ENCODE measurements at regions not wholly inside any gene's neighbourhood (a gene's known extent, or its start where the extent isn't known, plus 50 kb on each side); places are given as distances from the start of the nearest gene placed in this dataset.

DNA sequence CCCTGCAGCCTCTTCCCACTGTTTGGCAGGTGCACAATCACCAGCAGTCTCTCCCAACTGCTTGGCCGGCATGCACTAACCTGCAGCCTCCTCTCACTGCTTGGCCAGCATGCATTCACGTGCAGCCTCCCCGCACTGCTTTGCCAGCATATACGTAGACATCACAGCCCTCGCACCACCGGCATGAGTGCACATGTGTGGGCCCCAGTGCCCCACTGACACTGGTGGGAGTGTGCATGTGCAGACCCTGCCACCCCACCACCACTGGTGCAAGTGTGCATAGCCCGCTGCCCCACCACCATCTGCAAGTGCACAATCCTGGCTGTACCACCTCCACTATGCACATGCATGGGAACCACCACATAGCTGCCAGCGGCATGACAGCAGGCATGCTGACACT is 127.5 kb upstream of the SOX9 start:
- no TSS peak for BruUV-seq (replicated peaks)
- H3K27ac ChIP-seq (ENCODE audit: low read length) = no peak overlapping the region
- H3K4me2 ChIP-seq (ENCODE audit: low read length) = no peak overlapping the region
- no peaks in the 10 kb centered on the region for H3K27me3 ChIP-seq (ENCODE audit: low read length)
- no peak for TF ChIP-seq EZH2phosphoT487 (IDR thresholded peaks at IDR 0.05; ENCODE audit: borderline replicate concordance, low read length)
- TF ChIP-seq, protein P1, sequence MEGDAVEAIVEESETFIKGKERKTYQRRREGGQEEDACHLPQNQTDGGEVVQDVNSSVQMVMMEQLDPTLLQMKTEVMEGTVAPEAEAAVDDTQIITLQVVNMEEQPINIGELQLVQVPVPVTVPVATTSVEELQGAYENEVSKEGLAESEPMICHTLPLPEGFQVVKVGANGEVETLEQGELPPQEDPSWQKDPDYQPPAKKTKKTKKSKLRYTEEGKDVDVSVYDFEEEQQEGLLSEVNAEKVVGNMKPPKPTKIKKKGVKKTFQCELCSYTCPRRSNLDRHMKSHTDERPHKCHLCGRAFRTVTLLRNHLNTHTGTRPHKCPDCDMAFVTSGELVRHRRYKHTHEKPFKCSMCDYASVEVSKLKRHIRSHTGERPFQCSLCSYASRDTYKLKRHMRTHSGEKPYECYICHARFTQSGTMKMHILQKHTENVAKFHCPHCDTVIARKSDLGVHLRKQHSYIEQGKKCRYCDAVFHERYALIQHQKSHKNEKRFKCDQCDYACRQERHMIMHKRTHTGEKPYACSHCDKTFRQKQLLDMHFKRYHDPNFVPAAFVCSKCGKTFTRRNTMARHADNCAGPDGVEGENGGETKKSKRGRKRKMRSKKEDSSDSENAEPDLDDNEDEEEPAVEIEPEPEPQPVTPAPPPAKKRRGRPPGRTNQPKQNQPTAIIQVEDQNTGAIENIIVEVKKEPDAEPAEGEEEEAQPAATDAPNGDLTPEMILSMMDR (conservative IDR thresholded peaks at IDR 0.05; ENCODE audit: low read depth, low read length) = no peak
- no peaks in the 10 kb centered on the region for H4K20me1 ChIP-seq (ENCODE audit: low read length)
- ATAC-seq (no peak), DNase-seq (no peak)
- no peak overlapping the region for H2AFZ ChIP-seq (ENCODE audit: low read length)
- H3K9me2 ChIP-seq (replicated peaks; ENCODE audit: low read length) = no peaks in the 10 kb centered on the region
- no peaks in the 10 kb centered on the region for H3K36me3 ChIP-seq (ENCODE audit: low read depth, low read length)
- H3K9ac ChIP-seq (ENCODE audit: low read length) = no peak overlapping the region
- H3K79me2 ChIP-seq (ENCODE audit: low read length) = no peaks in the 10 kb centered on the region
- H3F3A ChIP-seq (ENCODE audit: low read length, unreplicated experiment) = no peaks in the 10 kb centered on the region
- intact Hi-C loops (cut with micrococcal nuclease) = no loop called here
- ChIA-PET POLR2A (ENCODE audit: unreplicated experiment) (no interaction called here), CTCF (no interaction called here)
- H3K4me1 ChIP-seq (ENCODE audit: insufficient read depth, low read length) = peaks cover 28% of the 10 kb centered on the region
- H3K4me3 ChIP-seq (ENCODE audit: low read length) = no peak overlapping the region
- H3K9me3 ChIP-seq (ENCODE audit: low read length) = no peaks in the 10 kb centered on the region

DNA sequence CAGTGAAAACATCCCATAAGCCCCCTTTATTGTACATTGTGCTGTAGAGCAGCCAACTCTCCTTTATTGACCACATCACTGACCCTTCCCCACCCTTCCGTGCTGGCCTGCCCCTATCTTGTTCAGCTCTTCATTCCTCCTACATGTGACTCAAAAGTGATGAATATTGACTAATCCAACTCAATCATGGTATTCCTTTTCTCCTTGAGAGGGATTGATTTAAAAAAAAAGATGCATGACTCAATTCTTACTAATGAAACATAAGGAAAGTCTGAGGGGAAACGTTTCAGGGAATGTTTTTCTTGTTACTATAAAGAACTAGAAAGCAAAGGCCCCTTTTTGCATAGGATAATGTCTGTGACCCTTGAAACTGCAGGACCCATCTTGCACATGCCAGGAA is 125.2 kb upstream of the SOX9 start:
- CTCF ChIA-PET = interaction anchor here (0.7 kb wide), 1 partner anchor 582 kb away, joined by 5 read pairs; no protein-coding TSS in a partner anchor
- Histone ChIP-seq H2AFZ (ENCODE audit: low read length) (peak overlapping the region; percentile 32; the same call in 1 of the 2 replicates), H3K9me3 (ENCODE audit: low read length) (no peaks in the 10 kb centered on the region), H3F3A (ENCODE audit: low read length, unreplicated experiment) (no peaks in the 10 kb centered on the region), H3K4me2 (ENCODE audit: low read length) (peak overlapping the region; percentile 51), H3K27ac (ENCODE audit: low read length) (peak overlapping the region; percentile 80), H3K4me3 (ENCODE audit: low read length) (no peak overlapping the region), H3K9me2 (replicated peaks; ENCODE audit: low read length) (no peaks in the 10 kb centered on the region), H3K79me2 (ENCODE audit: low read length) (no peaks in the 10 kb centered on the region), H3K27me3 (ENCODE audit: low read length) (no peaks in the 10 kb centered on the region), H3K4me1 (ENCODE audit: insufficient read depth, low read length) (peaks cover 21% of the 10 kb centered on the region), H3K9ac (ENCODE audit: low read length) (peak overlapping the region; percentile 44; the same call in 1 of the 2 replicates), H3K36me3 (ENCODE audit: low read depth, low read length) (no peaks in the 10 kb centered on the region), H4K20me1 (ENCODE audit: low read length) (no peaks in the 10 kb centered on the region)
- no TSS peak for BruUV-seq (replicated peaks)
- POLR2A ChIA-PET (ENCODE audit: unreplicated experiment) = no interaction called here
- intact Hi-C loops (cut with micrococcal nuclease) = no loop called here
- TF ChIP-seq EZH2phosphoT487 (IDR thresholded peaks at IDR 0.05; ENCODE audit: borderline replicate concordance, low read length) = no peak
- TF ChIP-seq EZH2 (IDR thresholded peaks at IDR 0.05; ENCODE audit: low read length, unreplicated experiment) = no peak
- TF ChIP-seq, protein P1 (conservative IDR thresholded peaks at IDR 0.05; ENCODE audit: low read depth, low read length) = no peak
- DNase-seq (peak; percentile 88), ATAC-seq (peak; percentile 78)

DNA sequence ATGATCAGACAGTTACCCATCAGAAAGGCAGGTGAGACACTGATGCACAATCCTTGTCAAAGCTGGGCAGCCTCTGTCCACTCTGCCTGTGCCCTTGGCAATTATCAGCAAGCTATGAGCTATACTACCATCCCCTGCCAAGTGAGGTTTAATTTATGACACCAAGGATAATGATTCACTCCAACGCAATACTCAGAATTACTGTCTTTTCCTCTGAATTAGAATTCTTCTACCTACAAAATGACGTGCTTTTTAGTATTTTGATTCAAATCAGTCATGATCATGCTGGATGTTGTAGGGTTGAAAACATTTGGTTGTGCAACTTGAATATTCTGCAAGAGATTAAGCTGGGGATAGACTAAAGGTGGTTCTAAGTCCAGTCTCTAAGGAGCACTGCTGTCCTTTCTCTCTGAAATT is 116.8 kb upstream of the SOX9 start:
- Histone ChIP-seq H3F3A (ENCODE audit: low read length, unreplicated experiment) (no peaks in the 10 kb centered on the region), H3K27ac (ENCODE audit: low read length) (peak overlapping the region; percentile 35), H3K9ac (ENCODE audit: low read length) (no peak overlapping the region), H3K4me2 (ENCODE audit: low read length) (no peak overlapping the region), H3K27me3 (ENCODE audit: low read length) (no peaks in the 10 kb centered on the region), H3K9me3 (ENCODE audit: low read length) (no peaks in the 10 kb centered on the region), H3K79me2 (ENCODE audit: low read length) (no peaks in the 10 kb centered on the region), H2AFZ (ENCODE audit: low read length) (no peak overlapping the region), H4K20me1 (ENCODE audit: low read length) (no peaks in the 10 kb centered on the region), H3K4me3 (ENCODE audit: low read length) (no peak overlapping the region), H3K9me2 (replicated peaks; ENCODE audit: low read length) (no peaks in the 10 kb centered on the region), H3K4me1 (ENCODE audit: insufficient read depth, low read length) (peaks cover 35% of the 10 kb centered on the region), H3K36me3 (ENCODE audit: low read depth, low read length) (no peaks in the 10 kb centered on the region)
- TF ChIP-seq EZH2 (IDR thresholded peaks at IDR 0.05; ENCODE audit: low read length, unreplicated experiment) = no peak
- TF ChIP-seq, protein P1 (conservative IDR thresholded peaks at IDR 0.05; ENCODE audit: low read depth, low read length) = no peak
- no peak for TF ChIP-seq EZH2phosphoT487 (IDR thresholded peaks at IDR 0.05; ENCODE audit: borderline replicate concordance, low read length)
- peak; percentile 54 for ATAC-seq
- peak; percentile 63 for DNase-seq
- ChIA-PET CTCF (no interaction called here), POLR2A (ENCODE audit: unreplicated experiment) (interaction anchor here (0.5 to 0.6 kb wide), 2 partner anchors 12 to 724 kb away, joined by 4 to 5 read pairs; no protein-coding TSS in a partner anchor)
- no TSS peak for BruUV-seq (replicated peaks)
- intact Hi-C loops (cut with micrococcal nuclease) = loop anchor here (10.0 kb wide), 1 partner anchor 391 kb away; no protein-coding TSS in a partner anchor
